Ovary (tissue), 3 donors: ENCODE measurements at regions not wholly inside any gene's neighbourhood (a gene's known extent, or its start where the extent isn't known, plus 50 kb on each side); places are given as distances from the start of the nearest gene placed in this dataset.

ENCODE experiments used
- CTCF ChIP-seq, 3 donors: fragments of 450-650 bp in 2 of 3; fragments of 200-600 bp in 1 of 3; IDR thresholded peaks; one replicate each; pipeline versions ENCODE4 v1.5.1 to v1.8.0; 2016 to 2022; ENCODE audit warnings: antibody characterized with exemption in 3 of 3, mild to moderate bottlenecking in 1 of 3
- POLR2A ChIP-seq: fragments of 450-650 bp; IDR thresholded peaks from one replicate; pipeline ENCODE4 v1.6.1; 2017; ENCODE audit warnings: antibody characterized with exemption, mild to moderate bottlenecking, moderate library complexity
- donor health status: DM: no; HTN: no; CAD: no.

GRCh38 chr5:35324201-35324600 lies 93.9 kb upstream of the PRLR start:
- no peak for TF ChIP-seq CTCF (IDR thresholded peaks at IDR 0.05)
- no peak for TF ChIP-seq POLR2A
